ENCODE measurements at regions not wholly inside any gene's neighbourhood (a gene's known extent, or its start where the extent isn't known, plus 50 kb on each side); places are given as distances from the start of the nearest gene placed in this dataset.
"Not testable (repeated sequence)": the region's sequence is repeated elsewhere in the genome, so short reads cannot be mapped to it uniquely, and the experiment has no call there.

DNA sequence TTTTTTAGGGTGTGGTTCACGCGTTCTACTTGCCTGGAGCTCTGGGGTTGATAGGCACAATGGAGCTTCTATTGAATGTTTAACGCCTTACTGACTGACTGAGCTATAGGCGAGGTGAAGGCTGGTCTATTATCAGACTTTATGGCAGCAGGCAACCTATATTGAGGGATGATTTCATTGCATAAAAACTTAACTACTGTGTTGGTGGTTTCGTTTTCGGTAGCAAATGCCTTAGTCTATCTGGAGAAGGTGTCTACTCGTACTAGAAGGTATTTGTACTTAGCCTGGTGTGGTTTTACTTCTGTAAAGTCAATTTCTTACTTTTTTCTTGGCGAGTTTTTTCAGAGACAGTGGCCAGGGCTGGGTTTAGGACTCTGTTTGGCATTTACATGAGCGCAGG lies 162.0 kb upstream of the FRG2C start:
- not testable (repeated sequence) for TF ChIP-seq CTCF (conservative IDR thresholded peaks at IDR 0.05; ENCODE audit: low read length); EZH2phosphoT487 (IDR thresholded peaks at IDR 0.05; ENCODE audit: borderline replicate concordance, low read depth, low read length)
